HG03060 (cell line): ENCODE measurements at regions not wholly inside any gene's neighbourhood (a gene's known extent, or its start where the extent isn't known, plus 50 kb on each side); places are given as distances from the start of the nearest gene placed in this dataset.
"Not testable (repeated sequence)": the region's sequence is repeated elsewhere in the genome, so short reads cannot be mapped to it uniquely, and the experiment has no call there.

ENCODE experiments used
- ATAC-seq: cut with Tn5 transposase; IDR thresholded peaks from one replicate; pipeline ENCODE4 v1.9.1; 2021; ENCODE audit warnings: low read depth, moderate number of reproducible peaks; ENCODE audit not compliant: unreplicated experiment

GRCh38 chr5:99239826-99240360 lies 311.1 kb upstream of the CHD1 start:
- ATAC-seq = no peak

GRCh38 chr5:99191206-99191745 lies 262.5 kb upstream of the CHD1 start:
- ATAC-seq = no peak

DNA sequence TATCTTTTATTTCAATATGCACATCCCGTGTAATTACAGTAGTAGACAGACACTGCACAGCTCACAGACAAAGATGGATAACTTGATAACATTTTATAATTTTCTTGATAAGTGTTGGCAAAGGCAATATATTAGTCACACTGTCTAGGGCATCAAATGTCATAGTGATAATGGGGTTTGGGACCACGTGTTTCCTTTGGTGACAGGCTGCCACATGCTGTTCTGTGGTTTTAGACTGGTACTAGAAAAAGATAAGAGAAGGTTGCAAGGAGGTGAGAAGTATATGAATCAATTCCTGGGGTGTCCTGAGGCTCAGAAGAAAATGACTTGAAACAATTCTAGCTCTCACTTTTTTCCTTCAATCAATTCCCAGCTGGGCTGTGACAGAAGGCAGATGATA lies 258.8 kb upstream of the CHD1 start:
- no peak for ATAC-seq

- ATAC-seq = no peak
Measured at GRCh38 chr5:99179206-99179605, 250.4 kb upstream of the CHD1 start.

- ATAC-seq = no peak
Measured at GRCh38 chr5:99177796-99178195, 249.0 kb upstream of the CHD1 start.

DNA sequence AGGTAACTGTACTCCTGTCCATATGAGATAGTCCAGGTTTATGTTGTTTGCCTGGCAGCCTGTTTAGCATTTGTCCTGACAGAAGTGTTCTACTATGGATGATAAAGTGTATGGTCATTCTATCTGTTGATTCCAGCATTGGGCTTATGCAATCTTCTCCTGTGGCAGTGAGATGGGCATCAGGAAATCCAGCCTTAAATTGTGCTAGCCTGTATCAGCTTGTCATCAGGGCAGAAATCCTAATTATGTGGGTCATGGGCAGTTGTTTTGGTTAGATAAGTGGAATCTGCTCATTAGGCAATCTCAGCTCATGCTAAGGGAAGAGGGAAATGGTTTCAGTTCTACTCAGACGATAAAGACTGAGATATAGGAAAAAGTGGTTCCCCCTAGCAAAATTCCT lies 247.4 kb upstream of the CHD1 start:
- ATAC-seq = no peak

DNA sequence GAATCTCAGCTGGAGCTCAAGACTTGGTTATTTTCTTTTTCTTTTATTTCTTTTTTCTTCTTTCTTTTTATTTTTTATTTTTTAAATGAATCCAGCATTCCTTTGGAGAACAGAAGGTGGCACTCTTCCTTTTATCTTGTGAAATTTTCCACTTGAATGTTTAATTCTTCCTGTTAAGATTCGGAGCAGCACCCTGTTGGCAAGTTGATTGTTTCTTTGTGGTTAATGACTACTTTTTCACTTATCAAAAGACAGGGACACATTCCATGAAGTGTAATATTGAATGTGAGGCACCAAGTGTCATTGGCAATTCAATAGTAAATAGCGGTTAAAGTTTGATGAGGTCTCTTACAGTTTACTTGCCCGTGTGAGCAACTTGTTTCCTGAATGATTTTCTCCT lies 240.5 kb upstream of the CHD1 start:
- ATAC-seq = no peak

DNA sequence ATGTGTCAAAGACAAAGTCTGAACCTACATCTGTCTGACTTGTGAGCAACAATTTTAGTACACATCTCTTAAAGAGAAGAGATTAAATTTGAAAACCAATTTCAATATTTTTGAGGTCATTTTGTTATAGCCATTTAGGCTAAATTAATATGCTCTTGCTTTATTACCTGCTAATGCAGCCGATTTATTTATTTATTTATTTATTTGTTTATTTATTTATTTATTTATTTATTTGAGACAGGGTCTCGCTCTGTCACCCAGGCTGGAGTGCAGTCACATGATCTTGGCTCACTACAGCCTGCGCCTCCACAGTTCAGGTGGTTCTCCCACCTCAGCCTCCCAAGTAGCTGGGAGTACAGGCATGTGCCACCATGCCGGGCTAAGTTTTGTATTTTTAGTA lies 232.7 kb upstream of the CHD1 start:
- not testable (repeated sequence) for ATAC-seq

DNA sequence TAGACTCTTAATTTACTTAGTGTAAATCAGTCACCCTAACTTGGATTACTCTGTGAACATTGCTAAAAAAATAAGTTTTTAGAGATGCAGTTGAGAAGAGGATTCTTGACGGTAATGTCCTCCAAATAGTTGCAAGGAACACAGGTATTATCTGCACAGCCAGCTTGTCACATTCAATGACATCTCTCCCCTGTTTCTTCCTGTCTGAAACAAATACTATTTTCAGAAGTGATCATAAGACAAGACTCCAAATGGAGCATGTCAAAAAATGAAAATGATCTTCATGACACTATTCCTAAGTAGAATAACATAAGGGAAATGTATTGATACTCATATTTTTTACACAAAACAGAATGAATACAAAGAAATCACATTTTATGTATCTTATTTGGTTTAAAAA lies 227.9 kb upstream of the CHD1 start:
- ATAC-seq = no peak

GRCh38 chr5:99143283-99143795 lies 214.5 kb upstream of the CHD1 start:
- not testable (repeated sequence) for ATAC-seq

- ATAC-seq = no peak
Measured at GRCh38 chr5:99141534-99142128, 212.8 kb upstream of the CHD1 start.

DNA sequence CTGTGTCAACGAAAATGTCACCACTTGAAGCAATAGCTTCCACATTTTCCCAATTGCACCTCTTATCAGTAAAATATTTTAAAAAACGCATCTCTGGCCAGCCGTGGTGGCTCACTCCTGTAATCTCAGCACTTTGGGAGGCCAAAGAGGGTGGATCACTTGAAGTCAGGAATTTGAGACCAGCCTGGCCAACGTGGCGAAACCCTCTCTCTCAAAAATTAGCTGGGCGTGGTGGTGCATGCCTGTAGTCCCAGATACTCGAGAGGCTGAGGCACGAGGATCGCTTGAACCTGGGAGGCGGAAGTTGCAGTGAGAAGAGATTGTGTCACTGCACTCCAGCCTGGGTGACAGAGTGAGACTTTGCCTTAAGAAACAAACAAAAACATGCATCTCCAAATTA lies 210.1 kb upstream of the CHD1 start:
- ATAC-seq = no peak

- no peak for ATAC-seq
Measured at GRCh38 chr5:99133921-99134320, 205.1 kb upstream of the CHD1 start.

DNA sequence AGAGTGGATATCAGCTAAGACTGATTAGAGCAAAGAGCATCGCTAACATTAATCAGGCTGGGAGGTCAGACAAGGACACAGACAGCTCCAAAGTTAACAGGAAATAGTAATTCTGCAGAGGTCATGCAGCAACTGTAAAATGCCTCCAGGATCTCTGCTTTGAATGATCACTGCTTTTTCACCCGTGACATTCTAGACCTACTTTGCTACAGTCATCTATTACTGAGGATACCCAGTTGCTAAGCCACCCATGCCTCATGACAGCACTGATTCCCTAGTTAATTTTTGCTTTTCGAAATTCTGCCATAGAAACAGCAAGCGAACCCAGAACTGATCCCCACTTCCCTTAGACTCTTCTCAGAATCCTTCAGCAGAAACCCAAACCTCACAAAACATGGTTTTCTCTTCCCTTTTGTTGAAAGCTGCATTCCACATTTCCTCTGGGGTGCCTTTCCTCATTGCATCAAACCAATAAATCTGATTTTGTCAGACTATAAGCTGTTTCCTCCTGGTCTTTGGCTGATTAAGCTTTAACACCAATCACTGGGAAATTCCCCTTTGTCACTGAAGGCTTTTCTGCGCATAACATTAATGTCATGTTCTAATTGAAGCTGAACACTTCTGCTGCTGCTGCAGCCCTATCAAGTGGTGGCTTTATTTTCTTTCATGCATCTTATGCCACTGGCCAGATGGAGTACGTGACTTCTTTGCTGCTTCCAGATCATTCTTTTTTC lies 201.1 kb upstream of the CHD1 start:
- no peak for ATAC-seq

DNA sequence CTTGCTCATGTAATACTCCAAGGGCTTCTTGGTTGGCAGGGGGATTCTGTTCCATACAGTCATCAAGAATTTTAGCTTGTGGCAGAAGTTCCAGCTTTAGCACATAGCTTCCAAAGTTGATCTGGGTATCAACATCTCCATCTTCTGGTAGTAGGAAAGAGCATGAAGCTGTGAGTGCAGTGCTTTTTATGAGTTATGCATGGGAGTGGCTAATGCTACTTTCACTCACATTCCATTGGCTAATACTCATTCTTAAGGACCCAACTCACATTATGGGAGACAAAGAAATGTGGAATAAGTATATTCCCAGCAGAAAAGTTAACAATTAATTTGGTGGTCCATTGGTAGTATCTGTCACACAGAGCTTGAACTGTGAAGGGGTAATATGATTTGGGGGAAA lies 194.2 kb upstream of the CHD1 start:
- ATAC-seq = no peak

- ATAC-seq = no peak
Measured at GRCh38 chr5:99119326-99119725, 190.5 kb upstream of the CHD1 start.

- no peak for ATAC-seq
Measured at GRCh38 chr5:99116526-99116925, 187.7 kb upstream of the CHD1 start.

- ATAC-seq = no peak
Measured at GRCh38 chr5:99109894-99110293, 181.1 kb upstream of the CHD1 start.

DNA sequence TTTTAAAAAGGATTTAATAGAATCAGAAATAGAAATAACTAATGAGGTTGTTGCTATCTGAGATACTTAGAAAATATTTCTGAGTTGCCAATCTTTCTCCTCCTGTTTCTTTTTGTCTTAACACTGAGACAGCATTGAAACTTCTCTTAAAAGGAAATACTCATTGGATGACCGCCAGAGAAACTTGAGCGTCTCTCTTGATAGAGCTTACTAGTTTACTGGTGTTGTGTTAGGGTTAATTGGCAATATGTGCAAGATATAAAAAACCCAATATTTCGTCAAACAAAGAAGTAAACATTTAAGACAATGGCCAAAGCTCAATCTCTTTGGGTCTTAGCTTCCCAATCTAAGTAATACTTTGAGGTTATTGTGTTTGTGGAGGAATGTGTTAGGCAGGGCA lies 176.4 kb upstream of the CHD1 start:
- ATAC-seq = no peak

DNA sequence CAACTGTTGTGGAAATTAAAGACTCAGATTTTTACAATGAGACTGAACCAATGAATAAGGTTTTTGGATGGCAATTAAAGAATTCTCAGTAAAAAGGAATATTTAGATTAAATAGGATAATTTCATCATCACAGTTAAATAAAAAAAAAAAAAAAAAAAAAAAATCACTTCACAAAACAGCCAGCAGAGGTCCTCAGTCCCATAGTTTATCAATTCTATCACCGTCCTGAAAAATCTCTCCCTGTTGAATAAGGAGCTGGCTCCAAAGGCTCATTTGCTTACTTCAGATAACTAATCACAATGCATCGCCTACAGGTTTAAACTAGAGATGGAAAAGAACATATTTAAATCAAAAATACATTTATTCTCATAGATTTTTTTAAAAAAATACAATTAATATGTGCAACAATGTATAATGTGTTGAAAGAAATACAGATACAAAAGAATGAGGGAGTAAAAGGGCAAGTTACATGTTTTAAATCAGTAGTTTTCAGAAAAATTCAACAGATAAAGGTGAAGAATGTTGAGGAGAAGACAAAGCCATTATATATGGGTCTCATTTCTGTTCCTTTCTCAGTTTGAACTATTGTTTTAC lies 175.8 kb upstream of the CHD1 start:
- ATAC-seq = no peak

DNA sequence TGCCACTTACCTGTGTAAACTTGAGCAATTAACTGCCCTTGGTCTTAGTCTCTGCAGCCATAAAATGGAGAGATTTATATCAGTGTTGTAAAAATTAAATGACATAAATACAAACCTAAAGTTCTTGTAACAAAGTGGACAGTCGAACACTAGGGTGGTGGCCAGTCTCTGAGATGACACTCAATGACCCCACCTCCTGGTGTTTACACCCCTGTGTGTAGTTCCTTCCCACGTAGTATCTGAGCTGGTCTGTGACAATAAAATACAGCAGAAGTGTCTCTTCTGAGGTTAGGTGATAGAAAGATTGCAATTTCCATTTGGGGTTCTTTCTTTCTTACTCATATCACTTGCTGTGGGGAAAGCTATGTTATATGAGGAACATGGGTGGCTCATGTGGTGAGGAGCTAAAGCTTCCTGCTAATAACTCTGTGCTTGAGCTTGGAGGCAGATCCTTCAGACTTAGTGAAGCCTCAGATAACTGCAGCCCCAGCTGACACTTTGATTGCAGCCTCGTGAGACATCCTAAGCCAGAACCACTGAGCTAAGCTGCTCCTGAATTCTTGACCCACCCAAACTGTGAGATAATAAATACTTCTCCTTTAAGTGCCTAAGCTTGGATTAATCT lies 173.4 kb upstream of the CHD1 start:
- no peak for ATAC-seq
